ENCODE measurements at regions not wholly inside any gene's neighbourhood (a gene's known extent, or its start where the extent isn't known, plus 50 kb on each side); places are given as distances from the start of the nearest gene placed in this dataset.
"Not testable (repeated sequence)": the region's sequence is repeated elsewhere in the genome, so short reads cannot be mapped to it uniquely, and the experiment has no call there.

- not testable (repeated sequence) for TF ChIP-seq CTCF (IDR thresholded peaks at IDR 0.05; ENCODE audit: low read depth, low read length, poor library complexity, severe bottlenecking); EZH2phosphoT487 (IDR thresholded peaks at IDR 0.05; ENCODE audit: borderline replicate concordance, low read length)
Observed at GRCh38 chr15:45817578-45817977, 182.7 kb downstream of the SQOR start.
